HG02981 (cell line): ENCODE measurements at regions not wholly inside any gene's neighbourhood (a gene's known extent, or its start where the extent isn't known, plus 50 kb on each side); places are given as distances from the start of the nearest gene placed in this dataset.

Experiments used
- ATAC-seq: cut with Tn5 transposase; IDR thresholded peaks from one replicate; pipeline ENCODE4 v1.9.1; 2021; ENCODE audit warnings: mild to moderate bottlenecking, moderate library complexity; ENCODE audit not compliant: unreplicated experiment

DNA sequence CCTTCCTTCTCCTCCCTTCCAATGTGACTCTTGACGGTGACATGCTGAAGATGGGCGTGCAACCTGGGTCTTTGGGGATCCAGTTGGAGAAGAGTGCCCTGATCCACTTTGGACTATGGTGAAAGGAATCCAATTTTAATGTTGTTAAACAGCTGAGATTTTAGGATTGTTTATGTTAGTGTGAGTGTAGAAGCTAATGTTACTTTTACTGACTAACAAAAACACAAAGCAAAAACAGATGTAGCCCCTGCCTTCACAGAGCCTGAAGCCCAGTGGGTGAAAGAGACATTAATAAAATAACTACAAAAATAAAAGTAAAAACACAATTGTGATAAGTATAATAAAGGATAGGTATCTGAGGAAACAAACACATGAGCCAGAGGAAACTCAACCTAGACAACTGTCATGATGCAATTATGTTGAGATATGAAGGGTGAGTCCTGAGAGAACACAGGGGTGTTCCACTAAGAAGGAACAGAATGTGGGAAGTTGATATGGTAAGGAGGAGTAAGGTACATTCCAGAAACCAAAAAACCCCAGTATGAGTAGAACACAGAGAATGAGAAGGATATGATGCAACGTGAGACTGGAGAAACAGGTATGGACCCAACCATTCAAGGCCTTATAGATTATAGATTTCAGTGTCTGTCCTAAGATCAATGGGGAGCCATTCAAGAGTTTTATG is 115.1 kb upstream of the PMFBP1 start:
- no peak for ATAC-seq

DNA sequence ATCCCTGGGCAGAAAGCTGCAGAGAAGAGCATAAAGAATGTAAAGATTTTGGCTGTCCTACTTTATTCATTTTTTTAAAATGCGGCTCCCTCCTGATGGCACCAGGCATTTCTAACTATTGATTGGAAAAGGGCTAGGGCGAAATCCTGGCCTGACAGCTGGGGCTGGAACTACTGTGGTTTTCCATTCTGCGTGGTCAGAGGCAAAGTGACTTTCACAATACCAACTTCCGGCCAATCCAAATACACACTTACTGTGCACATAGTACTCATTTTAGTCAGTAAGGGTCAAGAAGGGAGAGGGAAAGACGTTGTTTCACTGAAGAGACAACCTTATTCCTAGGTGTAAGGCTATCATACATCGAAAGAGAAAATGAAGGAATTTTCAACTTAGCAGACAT is 113.8 kb upstream of the PMFBP1 start:
- no peak for ATAC-seq

DNA sequence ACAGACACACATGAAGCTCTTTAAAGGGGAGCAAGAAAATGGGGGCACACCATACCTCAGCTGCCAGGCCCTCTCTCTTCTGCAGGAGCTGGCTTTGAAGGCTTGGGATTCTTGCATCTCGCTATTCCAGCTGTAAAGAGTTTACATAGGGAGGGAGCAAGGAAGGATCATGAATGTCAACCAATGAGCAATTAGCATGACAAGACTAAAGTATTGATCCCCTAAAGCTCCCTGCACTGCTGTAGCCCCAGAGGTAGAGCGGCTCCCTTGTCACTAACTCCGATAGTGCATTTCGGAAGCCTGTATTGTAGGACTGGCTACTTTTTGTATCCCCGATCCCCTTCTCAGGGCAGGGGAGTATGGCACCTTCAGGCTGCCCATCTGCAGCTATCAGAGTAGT is 113.4 kb upstream of the PMFBP1 start:
- no peak for ATAC-seq

DNA sequence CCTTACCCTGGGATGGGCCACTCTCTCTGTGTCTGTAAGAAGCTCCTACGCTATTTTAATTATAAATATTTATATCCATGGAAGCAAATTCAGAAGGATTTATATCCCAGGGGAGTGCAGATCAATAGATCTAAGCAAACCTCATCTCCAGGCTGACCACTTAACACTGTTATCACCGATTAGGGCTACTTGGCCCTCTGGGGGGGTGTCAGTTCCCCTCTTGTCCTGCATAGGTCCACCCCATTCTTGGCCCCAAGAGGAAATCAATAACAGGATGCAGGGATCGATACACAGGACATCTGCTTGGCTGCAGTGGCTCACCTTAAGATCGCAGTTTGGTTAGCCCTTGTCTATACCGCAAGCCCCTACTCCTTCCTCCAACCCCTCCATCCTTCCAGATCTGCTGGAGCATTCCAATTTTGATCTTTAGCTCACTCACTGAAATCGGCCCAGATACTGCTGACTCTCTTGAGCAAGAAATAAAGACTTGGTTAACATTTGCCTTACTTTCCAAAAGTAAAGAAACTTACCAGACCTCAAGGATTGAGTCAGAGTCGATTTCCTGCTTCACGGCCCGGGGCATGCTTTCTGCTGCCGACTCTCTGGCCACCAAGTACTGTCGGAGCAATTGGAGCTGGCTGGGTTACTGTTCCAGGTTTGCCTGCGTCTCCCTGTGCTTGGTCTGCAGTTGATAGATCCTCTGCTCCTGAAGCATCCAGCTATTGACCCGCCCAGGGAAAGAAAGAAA is 112.3 kb upstream of the PMFBP1 start:
- no peak for ATAC-seq

DNA sequence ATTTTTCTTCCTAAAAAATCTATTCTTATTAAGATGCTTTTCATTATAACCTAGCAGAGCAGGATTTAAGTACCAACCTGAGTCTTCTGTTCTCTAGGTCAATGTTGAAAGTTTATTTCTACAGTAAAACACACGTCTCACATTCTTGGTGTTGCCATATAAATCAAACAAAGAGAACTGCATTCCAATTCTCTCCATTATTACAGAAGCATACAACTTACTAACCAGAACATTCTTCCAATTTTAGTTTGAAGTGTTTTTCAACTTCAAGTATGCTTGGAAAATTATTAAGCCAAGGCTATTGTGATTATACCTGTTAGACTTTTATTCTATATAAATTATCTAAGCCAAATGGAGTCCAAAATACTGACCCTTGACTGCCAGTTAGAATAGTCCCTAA is 110.4 kb upstream of the PMFBP1 start:
- ATAC-seq, result no peak

DNA sequence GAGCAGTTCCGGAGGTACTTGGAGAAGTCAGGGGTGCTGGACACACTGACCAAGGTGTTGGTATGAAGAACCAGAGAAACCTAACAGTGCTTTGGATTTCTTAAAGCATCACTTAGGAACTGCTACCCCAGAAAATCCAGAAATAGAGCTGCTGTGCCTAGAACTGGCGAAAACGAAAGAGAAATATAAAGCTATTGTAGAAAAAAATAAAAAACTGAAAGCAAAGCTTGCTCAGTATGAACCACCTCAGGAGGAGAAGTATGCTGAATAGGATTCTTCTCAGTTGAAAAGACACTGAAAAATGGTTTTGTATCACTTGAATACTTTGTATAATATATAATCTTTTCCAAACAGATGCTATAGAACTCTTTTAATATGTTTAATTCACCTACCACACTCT is 106.3 kb upstream of the PMFBP1 start:
- ATAC-seq, result no peak

DNA sequence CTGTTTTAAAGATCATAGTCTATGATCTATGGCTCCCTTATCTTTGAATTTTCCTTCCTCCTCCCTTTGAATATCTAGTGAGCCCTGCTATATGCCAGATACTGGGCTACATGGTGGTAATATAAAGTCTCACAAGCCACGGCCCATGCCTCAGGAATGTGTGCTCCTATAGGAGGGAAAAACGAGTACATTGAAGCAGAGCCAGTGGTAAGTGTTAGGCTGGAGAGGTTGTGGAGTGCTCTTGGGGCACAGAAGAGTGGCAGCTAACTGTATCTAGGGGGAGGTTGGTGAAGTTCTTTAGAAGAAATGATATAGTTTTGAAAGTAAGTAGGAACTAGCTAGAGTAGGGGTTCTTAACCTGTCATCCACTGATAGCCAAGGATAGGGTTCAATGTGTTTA is 105.8 kb upstream of the PMFBP1 start:
- no peak for ATAC-seq

DNA sequence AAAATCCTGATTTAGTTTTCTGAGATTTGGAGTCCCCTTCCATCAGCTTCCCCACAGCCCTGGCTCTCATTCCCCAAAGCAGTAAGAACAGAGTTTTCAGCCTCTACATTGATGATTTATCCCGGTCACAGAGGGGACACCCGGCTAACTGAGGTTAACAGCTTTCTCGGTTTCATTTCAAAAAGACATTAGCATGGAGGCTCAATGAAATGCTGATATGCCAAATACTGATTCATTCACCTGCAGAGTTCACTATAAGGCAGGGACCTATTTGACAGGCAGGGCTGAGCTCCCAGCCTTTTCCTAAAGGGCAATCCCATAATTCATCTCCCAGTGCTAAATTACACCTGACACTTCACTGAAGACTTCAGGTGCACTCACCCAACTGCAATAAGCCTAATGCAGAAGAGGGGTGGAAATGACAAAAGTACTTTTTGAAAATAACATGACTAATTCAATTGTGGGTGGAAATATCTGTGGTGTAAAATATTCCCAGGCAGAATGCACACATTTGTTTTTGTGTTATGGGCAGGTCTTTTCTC is 99.8 kb upstream of the PMFBP1 start:
- no peak for ATAC-seq

DNA sequence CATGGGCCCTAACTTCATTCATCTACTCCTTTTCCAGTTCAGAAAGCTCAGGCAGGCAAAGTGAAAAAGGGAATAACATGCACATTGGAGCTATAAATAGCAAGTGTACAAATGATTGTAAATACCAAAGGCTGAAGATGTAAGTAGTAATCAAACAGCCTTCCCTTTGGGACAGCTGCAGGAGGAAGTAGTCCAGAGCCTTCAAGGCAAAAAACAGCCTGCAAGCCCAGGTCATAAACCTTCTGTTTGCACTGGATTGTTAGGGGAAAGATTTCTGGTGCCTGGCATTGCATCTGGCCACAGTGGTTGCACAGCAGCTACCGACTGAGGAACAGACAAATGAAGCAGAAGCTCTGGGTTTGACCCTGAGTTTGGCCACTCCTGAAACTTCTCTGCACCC is 98.6 kb upstream of the PMFBP1 start:
- ATAC-seq, result no peak

DNA sequence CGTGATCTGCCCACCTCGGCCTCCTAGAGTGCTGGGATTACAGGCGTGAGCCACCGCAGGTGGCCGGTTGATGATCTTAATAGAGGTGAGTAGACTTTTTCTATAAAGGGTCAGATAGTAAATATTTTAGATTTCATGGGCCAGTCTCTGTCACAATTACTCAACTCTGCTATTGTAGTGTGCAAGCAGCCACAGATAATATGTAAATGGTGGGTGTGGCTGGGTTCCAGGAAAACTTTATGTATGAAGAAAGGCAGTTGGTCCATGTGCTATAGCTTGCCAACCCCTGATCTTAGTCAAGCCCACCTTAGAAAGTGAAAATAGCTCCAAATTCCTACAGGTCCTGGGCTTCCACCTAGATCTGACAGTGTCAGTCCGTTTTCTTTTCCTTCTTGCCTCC is 94.9 kb upstream of the PMFBP1 start:
- no peak for ATAC-seq

DNA sequence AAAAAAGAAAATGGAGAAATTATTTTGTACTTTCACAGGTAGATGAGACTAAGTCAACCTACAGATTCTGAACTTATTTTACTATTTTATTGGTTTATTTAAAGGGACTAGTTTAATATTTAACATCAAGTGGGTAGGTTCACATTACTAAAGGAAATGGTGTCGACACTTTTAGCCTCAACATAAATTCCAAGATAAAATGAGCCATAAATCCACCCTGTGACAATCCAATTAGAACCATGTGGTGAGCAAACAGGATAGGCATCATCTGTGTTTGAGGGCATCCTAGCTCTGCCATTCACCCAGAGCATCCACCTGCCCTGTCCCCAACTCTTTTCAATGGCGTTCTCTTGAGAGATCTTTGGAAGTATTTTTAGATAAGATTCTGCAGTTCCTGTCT is 92.8 kb upstream of the PMFBP1 start:
- ATAC-seq, result no peak

DNA sequence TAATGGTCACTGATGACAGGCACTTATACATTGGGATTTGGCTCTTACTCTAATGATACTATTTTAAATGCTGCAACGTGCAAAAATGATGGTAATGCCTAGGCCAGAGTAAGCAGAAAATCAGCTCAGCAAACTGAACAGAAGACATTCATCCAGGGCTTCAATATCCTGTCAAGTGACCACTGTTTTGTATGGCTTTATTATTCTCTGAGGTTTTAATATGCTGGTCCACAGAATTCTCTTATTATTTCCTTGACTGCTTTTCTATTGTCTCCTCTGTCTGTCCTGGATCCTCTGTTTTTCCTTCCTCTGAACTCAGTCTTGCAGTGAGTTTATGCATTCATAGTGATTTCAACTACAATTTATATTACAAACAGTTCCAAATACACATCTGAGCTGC is 90.8 kb upstream of the PMFBP1 start:
- no peak for ATAC-seq

DNA sequence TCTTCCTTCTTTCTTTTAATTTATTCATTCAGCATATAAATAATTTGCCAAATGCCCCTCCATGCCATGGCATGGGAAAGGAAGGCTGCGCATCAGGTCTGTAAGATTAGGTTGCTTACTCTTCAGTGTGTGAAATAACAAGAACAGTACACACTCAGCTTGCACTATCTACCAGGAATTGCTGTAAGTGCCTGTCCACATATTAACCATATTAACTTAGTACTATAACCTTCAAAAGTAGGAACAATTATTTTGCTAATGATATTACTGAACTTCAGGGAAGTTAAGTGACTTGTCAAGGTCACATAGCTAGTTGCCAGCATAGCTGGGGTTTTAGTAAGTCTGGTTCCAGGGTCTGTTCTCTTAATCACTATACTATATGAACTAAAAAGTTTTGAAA is 89.2 kb upstream of the PMFBP1 start:
- ATAC-seq, result no peak

DNA sequence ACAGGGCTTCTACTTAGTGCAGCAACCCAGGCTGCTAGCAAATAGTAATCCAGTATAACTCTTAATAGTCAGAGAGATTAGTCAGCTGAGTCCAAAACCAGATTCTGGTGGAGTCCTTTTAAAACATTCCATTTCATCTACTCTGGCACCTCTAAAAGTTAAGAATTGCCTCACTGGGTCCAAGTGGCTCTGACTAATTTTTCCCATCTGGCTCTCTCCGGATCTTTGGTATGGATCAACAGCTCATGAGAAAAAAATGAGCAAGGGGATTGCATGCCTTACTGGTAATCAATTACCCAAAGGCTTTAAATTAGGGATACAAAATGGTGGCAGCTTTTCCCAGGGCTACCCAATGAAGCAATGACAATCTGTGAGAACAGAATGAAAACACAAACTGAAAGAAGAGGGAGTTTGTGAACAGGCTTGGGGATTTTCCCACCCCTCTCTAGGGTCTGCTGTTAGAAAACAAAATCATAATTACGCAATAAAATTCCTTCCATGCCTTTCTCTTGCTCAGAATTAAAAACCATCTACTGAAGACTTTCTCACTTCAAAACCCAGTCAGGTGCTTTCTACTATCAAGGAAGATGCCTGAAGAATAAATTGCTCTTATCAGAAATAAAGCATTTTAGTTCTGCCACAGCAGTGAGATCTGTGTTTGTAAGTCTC is 84.6 kb upstream of the PMFBP1 start:
- ATAC-seq, result no peak

DNA sequence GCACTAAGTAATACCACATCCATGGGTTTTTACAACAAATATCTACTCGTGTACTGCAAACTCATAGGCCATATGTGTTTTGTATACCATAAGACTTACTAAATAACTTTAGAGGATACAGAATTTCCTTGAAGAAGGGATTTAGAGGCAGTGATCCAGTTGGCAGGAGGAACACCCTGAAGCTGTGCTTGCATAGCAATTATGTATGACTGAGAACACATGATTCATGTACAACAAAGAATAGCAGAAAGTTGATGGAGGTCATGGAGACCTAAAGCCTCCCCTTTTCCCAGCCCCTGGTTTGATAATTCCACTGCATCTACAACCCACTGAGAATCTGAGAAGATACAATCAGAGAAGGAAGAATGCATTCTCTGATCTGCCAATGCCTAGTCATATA is 83.8 kb upstream of the PMFBP1 start:
- ATAC-seq, result no peak

DNA sequence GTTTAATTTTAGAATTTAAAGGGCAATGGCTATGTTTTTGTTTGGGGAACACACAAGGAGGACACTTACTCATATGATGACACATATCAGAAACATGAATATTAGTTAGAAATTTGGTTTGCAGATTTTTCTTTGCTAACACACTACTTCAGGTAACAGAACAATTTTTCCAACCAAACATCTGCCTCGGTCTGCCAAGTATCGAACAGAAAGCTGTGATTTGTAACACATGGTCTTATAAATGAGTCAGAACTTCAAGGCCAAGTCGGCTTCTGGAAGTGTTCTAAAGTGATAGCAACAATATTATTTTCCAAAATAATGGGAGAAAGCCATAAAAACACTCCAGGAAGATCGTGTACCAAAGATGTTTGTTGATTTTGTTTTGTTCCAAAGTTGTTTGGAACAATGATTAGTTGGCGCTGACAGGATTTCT is 75.9 kb upstream of the PMFBP1 start:
- ATAC-seq, result no peak

DNA sequence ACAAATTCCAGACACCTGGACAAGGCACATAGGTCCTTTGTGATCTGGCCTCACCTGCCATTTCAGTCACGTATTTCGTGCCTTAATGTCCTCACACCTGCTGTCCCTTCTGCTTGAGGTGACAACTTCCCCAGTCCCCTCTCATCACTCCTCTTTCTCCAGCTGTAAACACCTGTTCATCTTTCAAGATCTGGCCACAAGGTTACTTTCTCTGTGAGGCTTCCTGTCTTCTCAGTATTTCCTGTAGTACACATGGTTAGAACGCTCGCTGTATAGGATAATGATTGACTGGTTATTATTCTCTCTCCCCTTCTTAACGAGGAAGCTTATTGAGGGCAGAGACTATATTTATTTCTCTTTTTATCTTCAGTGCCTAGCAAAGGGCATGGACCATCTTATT is 74.5 kb upstream of the PMFBP1 start:
- peak; percentile 95 for ATAC-seq

DNA sequence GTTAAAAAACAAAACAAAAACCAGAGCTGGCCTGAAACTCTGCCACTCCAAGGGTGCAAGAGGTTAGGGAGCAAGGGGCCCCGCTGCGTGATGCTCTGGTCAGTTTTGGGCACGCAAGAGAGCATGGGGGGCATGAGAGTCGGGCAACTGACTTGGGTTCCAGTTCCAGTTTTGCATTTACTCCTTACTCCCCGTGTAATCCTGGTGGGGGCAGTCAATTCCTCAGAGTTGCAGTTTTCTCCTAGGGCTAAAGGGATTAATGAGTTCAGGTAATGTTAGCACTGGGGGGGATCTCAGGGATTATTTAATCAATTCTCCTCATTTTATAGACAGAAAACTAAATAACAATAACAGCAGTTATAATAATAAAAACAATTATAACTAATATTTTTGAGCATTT is 72.9 kb upstream of the PMFBP1 start:
- no peak for ATAC-seq

DNA sequence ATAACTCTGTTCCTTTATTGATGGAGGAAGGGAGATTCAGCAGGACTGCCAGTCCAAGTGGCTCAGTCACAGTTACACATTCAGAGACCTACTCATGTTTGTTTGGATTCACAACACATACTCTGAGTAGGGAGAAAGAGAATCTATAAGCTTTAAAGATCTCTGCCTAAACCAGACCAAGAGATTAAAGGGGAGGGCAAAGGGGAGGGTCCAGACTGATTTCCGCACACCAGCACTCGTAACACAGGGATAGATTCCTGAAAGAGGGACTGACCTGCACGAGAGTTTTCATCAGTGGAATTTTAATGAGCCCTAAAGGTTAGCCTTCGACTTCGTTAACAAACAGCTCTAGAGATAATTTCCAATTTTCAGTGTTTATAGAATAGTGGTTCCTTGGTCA is 71.7 kb upstream of the PMFBP1 start:
- ATAC-seq, result no peak

DNA sequence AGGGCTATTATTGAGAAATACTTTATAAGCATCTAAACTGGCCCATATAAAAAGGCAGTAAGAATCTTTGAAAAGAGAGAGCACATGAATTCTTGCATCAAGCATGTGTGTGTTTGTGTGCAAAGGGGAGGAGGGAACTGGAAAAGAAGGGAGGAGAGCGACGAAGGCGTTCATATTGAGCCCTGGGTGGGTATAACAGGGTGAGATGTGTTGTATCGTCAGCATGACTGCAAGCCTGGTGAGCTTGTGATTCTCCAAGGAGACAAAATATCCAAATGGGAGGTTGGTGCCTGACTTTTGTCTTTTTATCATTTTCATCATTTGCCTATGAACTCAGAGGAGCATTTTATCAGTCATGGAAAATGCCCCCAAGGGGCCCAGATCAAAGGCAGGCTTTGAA is 70.8 kb upstream of the PMFBP1 start:
- no peak for ATAC-seq

DNA sequence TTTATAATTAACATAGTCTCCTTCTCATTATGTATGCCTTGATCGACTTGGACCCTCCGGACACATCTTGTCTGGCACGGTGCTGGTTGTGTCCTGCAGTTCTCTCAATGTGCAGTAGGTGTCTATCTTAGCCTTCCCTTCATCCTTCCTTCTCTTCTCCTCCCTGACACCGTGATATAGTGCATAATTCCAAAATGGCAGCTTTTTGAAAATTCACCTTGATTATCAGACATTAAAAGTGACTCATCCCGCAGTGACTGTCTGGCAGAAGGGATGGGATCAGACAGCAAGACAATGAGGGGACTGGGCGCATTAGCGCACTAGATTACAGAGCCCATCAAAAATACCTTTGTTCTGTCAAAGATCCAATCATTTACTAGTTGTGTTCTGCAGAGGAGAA is 70.0 kb upstream of the PMFBP1 start:
- peak; percentile 55 for ATAC-seq

DNA sequence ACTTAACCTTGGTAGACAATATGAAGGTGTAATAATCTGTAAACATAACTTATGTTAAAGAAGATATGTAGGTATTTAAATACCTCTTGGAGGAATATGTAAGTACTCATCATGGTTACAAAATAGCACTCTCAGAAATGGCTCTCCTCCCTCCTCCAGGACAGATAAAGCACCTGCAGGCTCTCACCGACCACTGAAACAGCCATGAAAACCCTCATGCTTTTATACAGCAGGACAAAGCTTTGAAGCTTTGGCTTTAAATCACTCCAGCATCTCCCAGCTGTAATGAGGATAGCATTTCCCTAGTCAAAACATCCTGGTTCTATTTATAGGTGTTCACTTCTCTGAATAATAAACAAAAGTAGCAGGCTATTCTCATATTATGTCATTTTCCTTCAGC is 69.1 kb upstream of the PMFBP1 start:
- no peak for ATAC-seq
